ENCODE measurements at regions not wholly inside any gene's neighbourhood (a gene's known extent, or its start where the extent isn't known, plus 50 kb on each side); places are given as distances from the start of the nearest gene placed in this dataset.
"Not testable (repeated sequence)": the region's sequence is repeated elsewhere in the genome, so short reads cannot be mapped to it uniquely, and the experiment has no call there.

- Histone ChIP-seq H4K20me1 (ENCODE audit: control insufficient read depth, extremely low read depth, insufficient read depth, low read length) (no peaks in the 10 kb centered on the region), H3K4me3 (ENCODE audit: control insufficient read depth in 2 of 3, extremely low read depth in 1 of 3, insufficient read depth in 2 of 3, low read depth in 1 of 3, low read length in 3 of 3) (no peak overlapping the region), H2AFZ (ENCODE audit: control insufficient read depth, low read length) (no peak overlapping the region), H3K4me1 (ENCODE audit: control insufficient read depth, extremely low read depth, insufficient read depth, low read length) (no peaks in the 10 kb centered on the region), H3K9me3 (ENCODE audit: control insufficient read depth, low read depth, low read length) (no peaks in the 10 kb centered on the region), H3K36me3 (ENCODE audit: control insufficient read depth in 2 of 2, extremely low read depth in 1 of 2, insufficient read depth in 2 of 2, low read length in 2 of 2) (no peaks in the 10 kb centered on the region), H3K9ac (ENCODE audit: control insufficient read depth, extremely low read depth, insufficient read depth, low read length) (no peak overlapping the region), H3K27ac (ENCODE audit: control insufficient read depth, insufficient read depth, low read length) (no peak overlapping the region), H3K4me2 (ENCODE audit: control insufficient read depth, extremely low read depth, insufficient read depth, low read depth, low read length) (no peak overlapping the region), H3K27me3 (ENCODE audit: control insufficient read depth, extremely low read depth, insufficient read depth, low read length) (no peaks in the 10 kb centered on the region), H3K9me1 (ENCODE audit: control insufficient read depth, extremely low read depth, insufficient read depth, low read length) (no peaks in the 10 kb centered on the region), H3K79me2 (ENCODE audit: control insufficient read depth, insufficient read depth, low read length) (no peaks in the 10 kb centered on the region)
- no peak for FAIRE-seq
- DNase-seq (ENCODE audit: low read depth, low spot score) = no peak
- TF ChIP-seq, protein P1, sequence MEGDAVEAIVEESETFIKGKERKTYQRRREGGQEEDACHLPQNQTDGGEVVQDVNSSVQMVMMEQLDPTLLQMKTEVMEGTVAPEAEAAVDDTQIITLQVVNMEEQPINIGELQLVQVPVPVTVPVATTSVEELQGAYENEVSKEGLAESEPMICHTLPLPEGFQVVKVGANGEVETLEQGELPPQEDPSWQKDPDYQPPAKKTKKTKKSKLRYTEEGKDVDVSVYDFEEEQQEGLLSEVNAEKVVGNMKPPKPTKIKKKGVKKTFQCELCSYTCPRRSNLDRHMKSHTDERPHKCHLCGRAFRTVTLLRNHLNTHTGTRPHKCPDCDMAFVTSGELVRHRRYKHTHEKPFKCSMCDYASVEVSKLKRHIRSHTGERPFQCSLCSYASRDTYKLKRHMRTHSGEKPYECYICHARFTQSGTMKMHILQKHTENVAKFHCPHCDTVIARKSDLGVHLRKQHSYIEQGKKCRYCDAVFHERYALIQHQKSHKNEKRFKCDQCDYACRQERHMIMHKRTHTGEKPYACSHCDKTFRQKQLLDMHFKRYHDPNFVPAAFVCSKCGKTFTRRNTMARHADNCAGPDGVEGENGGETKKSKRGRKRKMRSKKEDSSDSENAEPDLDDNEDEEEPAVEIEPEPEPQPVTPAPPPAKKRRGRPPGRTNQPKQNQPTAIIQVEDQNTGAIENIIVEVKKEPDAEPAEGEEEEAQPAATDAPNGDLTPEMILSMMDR (optimal IDR thresholded peaks at IDR 0.05 in 1 of 3, IDR thresholded peaks at IDR 0.05 in 1 of 3, conservative IDR thresholded peaks at IDR 0.05 in 1 of 3; ENCODE audit: extremely low read depth in 1 of 3, insufficient read depth in 2 of 3, low read length in 3 of 3) = no peak
- dilution Hi-C loops (cut with MboI; ENCODE audit: extremely low pct_ligation_motif_present, low sequenced_read_pairs) = no loop called here
Measured at GRCh38 chr6:55117267-55117666, 57.0 kb upstream of the HCRTR2 start.

DNA sequence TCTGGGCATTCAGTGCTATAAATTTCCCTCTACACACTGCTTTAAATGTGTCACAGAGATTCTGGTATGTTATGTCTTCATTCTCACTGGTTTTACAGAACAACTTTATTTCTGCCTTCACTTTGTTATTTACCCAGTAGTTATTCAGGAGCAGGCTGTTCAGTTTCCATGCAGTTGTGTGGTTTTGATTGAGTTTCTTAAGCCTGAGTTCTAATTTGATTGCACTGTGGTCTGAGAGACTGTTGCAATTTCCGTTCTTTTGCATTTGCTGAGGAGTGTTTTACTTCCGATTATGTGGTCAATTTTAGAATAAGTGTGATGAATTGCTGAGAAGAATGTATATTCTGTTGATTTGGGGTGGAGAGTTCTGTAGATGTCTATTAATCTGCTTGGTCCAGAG is 50.1 kb upstream of the HCRTR2 start:
- H3K9me3 ChIP-seq (ENCODE audit: control insufficient read depth, low read depth, low read length); H4K20me1 ChIP-seq (ENCODE audit: control insufficient read depth, extremely low read depth, insufficient read depth, low read length); H3K4me1 ChIP-seq (ENCODE audit: control insufficient read depth, extremely low read depth, insufficient read depth, low read length); FAIRE-seq; H3K4me2 ChIP-seq (ENCODE audit: control insufficient read depth, extremely low read depth, insufficient read depth, low read depth, low read length); H3K27me3 ChIP-seq (ENCODE audit: control insufficient read depth, extremely low read depth, insufficient read depth, low read length); H3K9ac ChIP-seq (ENCODE audit: control insufficient read depth, extremely low read depth, insufficient read depth, low read length); H3K36me3 ChIP-seq (ENCODE audit: control insufficient read depth in 2 of 2, extremely low read depth in 1 of 2, insufficient read depth in 2 of 2, low read length in 2 of 2); H3K79me2 ChIP-seq (ENCODE audit: control insufficient read depth, insufficient read depth, low read length); H3K9me1 ChIP-seq (ENCODE audit: control insufficient read depth, extremely low read depth, insufficient read depth, low read length); H3K27ac ChIP-seq (ENCODE audit: control insufficient read depth, insufficient read depth, low read length); H3K4me3 ChIP-seq (ENCODE audit: control insufficient read depth in 2 of 3, extremely low read depth in 1 of 3, insufficient read depth in 2 of 3, low read depth in 1 of 3, low read length in 3 of 3); H2AFZ ChIP-seq (ENCODE audit: control insufficient read depth, low read length); dilution Hi-C loops (cut with MboI; ENCODE audit: extremely low pct_ligation_motif_present, low sequenced_read_pairs); DNase-seq (ENCODE audit: low read depth, low spot score): not testable (repeated sequence)
